Aorta (tissue), 5 donors: ENCODE measurements at regions not wholly inside any gene's neighbourhood (a gene's known extent, or its start where the extent isn't known, plus 50 kb on each side); places are given as distances from the start of the nearest gene placed in this dataset.
A peak's percentile ranks its signal among the peaks of the same experiment; 100 is the strongest.

Experiments used
- ATAC-seq: fragments of 200-7000 bp; cut with Tn5 transposase; one replicate; pipeline ENCODE4 v1.9.1; 2022; ENCODE audit warnings: moderate library complexity; ENCODE audit not compliant: low FRiP score
- DNase-seq, 2 donors: peaks; one replicate each; pipeline ENCODE4 v3.0.0-alpha.2; 2020
- H3K27ac ChIP-seq, 2 donors: one replicate each; pipeline ENCODE4 v1.5.1; 2013; ENCODE audit warnings: low read length in 2 of 2, mild to moderate bottlenecking in 2 of 2, moderate library complexity in 2 of 2, control low read depth in 1 of 2, inconsistent platforms in 1 of 2, low read depth in 1 of 2
- H3K27me3 ChIP-seq, 2 donors: one replicate each; pipeline ENCODE4 v1.6.1; 2013; ENCODE audit warnings: control low read depth in 1 of 2, low read length in 1 of 2, mild to moderate bottlenecking in 1 of 2, moderate library complexity in 1 of 2; ENCODE audit not compliant: insufficient read depth in 2 of 2, control insufficient read depth in 1 of 2
- H3K36me3 ChIP-seq, 2 donors: one replicate each; pipeline ENCODE4 v1.6.1; 2013; ENCODE audit warnings: control low read depth in 1 of 2, low read length in 1 of 2, mild to moderate bottlenecking in 1 of 2; ENCODE audit not compliant: insufficient read depth in 2 of 2, control insufficient read depth in 1 of 2
- H3K4me1 ChIP-seq, 2 donors: one replicate each; pipeline ENCODE4 v1.6.1; 2013; ENCODE audit warnings: low read length in 2 of 2, control low read depth in 1 of 2, mild to moderate bottlenecking in 1 of 2, moderate library complexity in 1 of 2; ENCODE audit not compliant: insufficient read depth in 2 of 2, control insufficient read depth in 1 of 2
- H3K4me3 ChIP-seq, 2 donors: one replicate each; pipeline ENCODE4 v1.5.1; 2013; ENCODE audit warnings: low read length in 2 of 2, control low read depth in 1 of 2, mild to moderate bottlenecking in 1 of 2
- H3K9me3 ChIP-seq: one replicate; pipeline ENCODE4 v1.6.1; 2013; ENCODE audit warnings: mild to moderate bottlenecking, low read length; ENCODE audit not compliant: control insufficient read depth
- WGBS, 2 donors: extraction: QIAGEN DNeasy Blood & Tissue Kit; methylation state at CpG; one replicate each; pipeline ENCODE4 v1.1.7; 2013; 5-methylcytosine and 5-hydroxymethylcytosine counted together
- intact Hi-C, 2 donors: fragments of 100-400 bp; cut with DNase I; formaldehyde crosslinking; loops; one replicate each; pipeline versions ENCODE4 v1.14.2 to v1.15.0; 2022
- donor health status: healthy with polysubstance abuse.
- donor health status: Bipolar disorder and iron deficiency.
- donor health status: DM: no; HTN: no; CAD: no.
- donor health status: DM: no; HTN: no; CAD: no.
- donor health status: DM: yes; HTN: yes; CAD: no.

- no peaks in the 10 kb centered on the region for H3K36me3 ChIP-seq
- intact Hi-C loops, result no loop called here
- no peaks in the 10 kb centered on the region for H3K9me3 ChIP-seq
- H3K4me1 ChIP-seq, result no peaks in the 10 kb centered on the region
- no peaks in the 10 kb centered on the region for H3K27me3 ChIP-seq
- 66 to 77% methylated on average over 39 of the region's 39 CpGs for WGBS, 2 donors
- no peak overlapping the region for H3K4me3 ChIP-seq
- H3K27ac ChIP-seq, result no peak overlapping the region
- no peak for ATAC-seq
- no peak for DNase-seq
Measured at GRCh38 chr10:2935647-2936386, 131.5 kb upstream of the PFKP start.

- H3K36me3 ChIP-seq, result no peaks in the 10 kb centered on the region
- no peak overlapping the region for H3K4me3 ChIP-seq
- no peaks in the 10 kb centered on the region for H3K27me3 ChIP-seq
- WGBS, 2 donors, result 65 to 67% methylated on average over 7 of the region's 7 CpGs
- intact Hi-C loops, result no loop called here
- no peak for DNase-seq
- no peaks in the 10 kb centered on the region for H3K9me3 ChIP-seq
- no peaks in the 10 kb centered on the region for H3K4me1 ChIP-seq
- ATAC-seq, result no peak
- no peak overlapping the region for H3K27ac ChIP-seq
Measured at GRCh38 chr10:2933924-2934323, 133.4 kb upstream of the PFKP start.

GRCh38 chr10:2933519-2933918 is 133.8 kb upstream of the PFKP start:
- ATAC-seq (no peak), DNase-seq (no peak)
- Histone ChIP-seq H3K4me1 (no peaks in the 10 kb centered on the region), H3K4me3 (no peak overlapping the region), H3K27ac (no peak overlapping the region), H3K9me3 (no peaks in the 10 kb centered on the region), H3K27me3 (no peaks in the 10 kb centered on the region), H3K36me3 (no peaks in the 10 kb centered on the region)
- intact Hi-C loops, result no loop called here
- 41 to 49% methylated on average over 3 of the region's 3 CpGs for WGBS, 2 donors

GRCh38 chr10:2933071-2933470 is 134.3 kb upstream of the PFKP start:
- H3K36me3 ChIP-seq, result no peaks in the 10 kb centered on the region
- H3K4me1 ChIP-seq, result no peaks in the 10 kb centered on the region
- WGBS, 2 donors, result 60 to 66% methylated on average over 10 of the region's 10 CpGs
- no peak overlapping the region for H3K4me3 ChIP-seq
- intact Hi-C loops, result no loop called here
- DNase-seq (no peak), ATAC-seq (no peak)
- H3K27ac ChIP-seq, result no peak overlapping the region
- no peaks in the 10 kb centered on the region for H3K27me3 ChIP-seq
- H3K9me3 ChIP-seq, result no peaks in the 10 kb centered on the region

- no peak overlapping the region for H3K27ac ChIP-seq
- H3K9me3 ChIP-seq, result no peaks in the 10 kb centered on the region
- DNase-seq, result no peak
- no peaks in the 10 kb centered on the region for H3K36me3 ChIP-seq
- intact Hi-C loops, result loop anchor here (5.0 to 10.0 kb wide), 2 partner anchors 113 to 115 kb away; no protein-coding TSS in a partner anchor
- 40 to 51% methylated on average over 10 of the region's 10 CpGs for WGBS, 2 donors
- no peak overlapping the region for H3K4me3 ChIP-seq
- H3K4me1 ChIP-seq, result no peaks in the 10 kb centered on the region
- H3K27me3 ChIP-seq, result peaks cover 0 to 3% of the 10 kb centered on the region in 2 donors
- ATAC-seq, result no peak
Measured at GRCh38 chr10:2929480-2930258, 137.7 kb upstream of the PFKP start.

GRCh38 chr10:2927958-2928840 is 139.1 kb upstream of the PFKP start:
- peak in 1 of 2 donors; percentile 72 for DNase-seq
- no peak for ATAC-seq
- Histone ChIP-seq H3K4me1 (no peaks in the 10 kb centered on the region), H3K9me3 (no peaks in the 10 kb centered on the region), H3K4me3 (no peak overlapping the region), H3K27me3 (peaks cover 0 to 3% of the 10 kb centered on the region in 2 donors), H3K36me3 (no peaks in the 10 kb centered on the region), H3K27ac (no peak overlapping the region)
- intact Hi-C loops, result loop anchor here (5.0 to 10.0 kb wide), 2 partner anchors 114 to 117 kb away; no protein-coding TSS in a partner anchor
- WGBS, 2 donors, result 31 to 34% methylated on average over 15 of the region's 15 CpGs

GRCh38 chr10:2926918-2927660 is 140.3 kb upstream of the PFKP start:
- H3K27ac ChIP-seq, result no peak overlapping the region
- H3K36me3 ChIP-seq, result no peaks in the 10 kb centered on the region
- WGBS, 2 donors, result 63 to 76% methylated on average over 9 of the region's 9 CpGs
- no peaks in the 10 kb centered on the region for H3K4me1 ChIP-seq
- intact Hi-C loops, result loop anchor here (5.0 to 10.0 kb wide), 2 partner anchors 115 to 118 kb away; no protein-coding TSS in a partner anchor
- ATAC-seq (no peak), DNase-seq (no peak)
- H3K4me3 ChIP-seq, result no peak overlapping the region
- H3K27me3 ChIP-seq, result peaks cover 0 to 3% of the 10 kb centered on the region in 2 donors
- H3K9me3 ChIP-seq, result no peaks in the 10 kb centered on the region

- Histone ChIP-seq H3K4me1 (no peaks in the 10 kb centered on the region), H3K4me3 (no peak overlapping the region), H3K27me3 (peaks cover 0 to 3% of the 10 kb centered on the region in 2 donors), H3K9me3 (no peaks in the 10 kb centered on the region), H3K27ac (no peak overlapping the region), H3K36me3 (no peaks in the 10 kb centered on the region)
- peak; percentile 6 for ATAC-seq
- intact Hi-C loops, result loop anchor here (5.0 to 10.0 kb wide), 2 partner anchors 117 to 119 kb away; no protein-coding TSS in a partner anchor
- WGBS, 2 donors, result 24 to 26% methylated on average over 7 of the region's 7 CpGs
- peak; percentile 81 to 85 for DNase-seq
Measured at GRCh38 chr10:2925631-2926030, 141.7 kb upstream of the PFKP start.
